ENCODE measurements at regions not wholly inside any gene's neighbourhood (a gene's known extent, or its start where the extent isn't known, plus 50 kb on each side); places are given as distances from the start of the nearest gene placed in this dataset.

DNA sequence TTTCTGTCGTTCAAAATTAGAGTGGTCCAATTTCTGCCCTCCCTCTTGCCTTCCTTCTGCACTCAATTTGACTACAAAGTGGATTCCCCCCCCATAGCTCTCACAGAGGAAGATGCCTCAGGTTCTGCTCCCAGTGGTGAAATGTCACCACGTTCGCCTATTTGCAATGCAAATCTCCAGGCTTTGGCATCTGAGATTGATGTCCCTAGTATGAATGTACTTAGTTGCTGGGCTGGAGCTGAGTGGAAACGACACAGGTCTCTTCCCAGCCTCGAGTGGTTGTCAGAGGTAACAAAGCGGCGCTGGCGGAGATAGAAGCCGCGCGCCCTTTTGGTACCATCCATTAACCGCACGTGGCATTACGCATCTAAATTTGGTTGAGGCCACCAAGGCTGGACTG lies 860.1 kb downstream of the MCTP2 start:
- no peak for DNase-seq

DNA sequence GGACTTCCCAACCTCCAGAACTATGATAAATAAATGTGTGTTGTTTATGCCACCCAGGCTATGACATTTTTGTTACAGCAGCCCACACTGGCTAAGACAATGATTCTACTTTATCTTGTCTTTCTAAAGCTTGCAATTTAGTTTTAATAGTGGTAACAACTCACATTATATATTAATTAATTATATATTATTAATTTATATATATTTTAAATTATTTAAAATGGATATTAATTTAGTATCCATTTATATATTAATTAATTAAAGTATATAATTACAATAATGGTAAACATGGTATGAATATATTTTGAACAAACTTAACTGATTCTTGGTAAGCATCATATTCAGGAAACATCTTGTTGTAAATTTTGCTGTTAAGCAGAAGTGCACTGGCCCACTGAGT lies 863.9 kb downstream of the MCTP2 start:
- no peak for DNase-seq

DNA sequence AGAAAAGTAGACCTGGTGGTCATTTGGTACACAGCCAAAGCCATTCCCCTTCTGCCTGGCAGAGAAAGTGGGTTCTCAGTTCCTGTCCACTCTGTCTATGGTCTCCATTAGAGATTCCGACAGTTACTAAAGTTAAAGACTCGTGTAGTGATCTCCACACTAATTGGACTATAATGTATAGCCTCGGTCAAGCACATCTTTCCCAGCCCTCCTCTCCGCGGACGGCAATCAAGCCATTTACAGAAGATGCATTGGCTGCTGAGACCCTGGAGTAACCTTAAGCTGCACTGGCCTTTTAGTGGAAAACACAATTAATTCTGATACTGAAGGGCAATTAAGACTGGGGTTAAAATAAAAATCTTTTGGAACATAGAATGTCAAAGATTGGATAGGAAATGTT lies 865.3 kb downstream of the MCTP2 start:
- DNase-seq, result no peak

DNA sequence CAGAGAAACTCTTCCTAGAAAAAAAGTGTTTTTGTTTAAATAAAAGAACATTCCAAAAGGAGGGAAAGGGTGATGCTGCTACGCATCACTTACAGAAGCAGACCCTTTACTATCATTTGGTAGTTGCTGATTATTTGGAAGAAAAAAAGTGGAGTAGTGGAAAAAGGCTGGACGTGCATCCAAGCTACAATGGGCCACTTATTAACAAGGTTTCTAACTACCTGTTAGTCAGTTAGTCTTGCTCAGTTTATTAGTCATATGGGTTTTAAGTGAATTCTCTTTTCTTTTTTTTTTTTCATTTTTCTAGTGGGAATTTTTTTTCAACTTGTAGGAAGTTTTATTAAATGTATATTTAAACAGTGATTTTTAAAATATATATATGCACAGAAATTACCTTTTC lies 866.0 kb downstream of the MCTP2 start:
- DNase-seq, result no peak

DNA sequence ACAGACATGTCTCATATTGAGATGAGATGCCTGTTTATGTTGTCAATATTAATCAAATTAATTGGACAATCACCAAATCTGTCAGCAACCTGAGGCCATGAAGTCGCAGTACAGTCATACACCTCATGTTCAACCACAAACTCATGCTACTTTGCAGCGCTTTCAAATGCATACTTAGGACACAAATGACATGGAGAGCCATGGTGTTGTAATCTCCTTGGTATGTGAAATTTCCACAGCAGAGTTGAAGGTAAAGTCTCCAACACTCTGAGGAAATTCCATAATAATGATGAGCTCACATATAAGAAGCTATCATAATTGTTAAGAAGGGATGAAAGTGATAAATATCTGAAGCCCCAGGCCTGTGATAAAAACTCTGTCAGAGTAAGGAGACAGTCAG lies 873.9 kb downstream of the MCTP2 start:
- DNase-seq, result no peak

DNA sequence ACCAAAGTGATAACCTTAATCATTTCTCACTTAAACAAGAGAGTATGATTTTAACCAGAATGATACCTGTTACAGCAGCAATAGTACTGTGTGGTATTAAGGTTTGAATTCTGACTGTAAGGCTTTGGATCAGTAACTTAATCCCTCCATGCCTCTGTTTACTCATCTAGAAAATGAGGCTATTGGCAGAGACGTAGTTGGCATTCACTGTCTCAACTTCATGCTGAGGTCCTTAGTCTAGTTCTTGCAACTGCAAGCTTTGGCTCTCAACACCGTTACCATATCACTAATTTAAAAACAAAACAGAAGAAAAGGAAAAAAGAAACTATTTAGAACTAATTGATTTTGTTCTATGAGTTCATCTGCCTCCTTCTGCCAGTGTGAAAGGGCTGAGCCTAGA lies 875.4 kb downstream of the MCTP2 start:
- no peak for DNase-seq

DNA sequence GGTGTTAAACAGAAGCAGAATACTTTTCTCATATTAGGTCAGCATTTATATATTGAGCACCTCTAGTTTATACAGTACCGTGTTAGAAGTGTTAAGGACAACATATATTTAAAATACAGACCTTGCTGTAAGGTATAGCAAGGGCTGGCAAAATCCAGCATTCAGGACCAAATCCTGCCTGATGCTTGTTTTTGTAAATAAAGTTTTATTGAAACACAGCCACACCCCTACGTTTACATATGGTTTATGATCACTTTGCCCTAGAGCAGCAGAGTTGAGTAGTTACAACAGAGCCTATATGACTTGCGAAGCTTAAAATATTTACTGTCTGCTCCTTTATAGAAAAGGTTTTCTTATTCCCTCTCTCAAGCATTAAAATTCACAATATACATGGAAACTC lies 877.3 kb downstream of the MCTP2 start:
- no peak for DNase-seq

DNA sequence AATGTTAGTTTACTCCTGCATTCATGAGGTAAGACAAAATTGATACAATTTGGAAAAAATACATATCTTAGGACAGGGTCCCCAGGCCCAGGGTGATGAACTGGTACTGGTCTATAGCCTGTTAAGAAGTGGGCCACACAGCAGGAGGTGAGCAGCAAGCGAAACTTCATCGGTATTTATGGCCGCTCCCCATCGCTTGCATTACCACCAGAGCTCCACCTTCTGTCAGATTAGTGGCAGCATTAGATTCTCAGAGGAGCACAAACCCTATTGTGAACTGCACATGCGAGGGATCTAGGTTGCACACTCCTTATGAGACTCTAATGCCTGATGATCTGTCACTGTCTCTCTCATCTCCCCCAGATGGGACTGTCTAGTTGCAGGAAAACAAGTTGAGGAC lies 880.6 kb downstream of the MCTP2 start:
- DNase-seq, result no peak

DNA sequence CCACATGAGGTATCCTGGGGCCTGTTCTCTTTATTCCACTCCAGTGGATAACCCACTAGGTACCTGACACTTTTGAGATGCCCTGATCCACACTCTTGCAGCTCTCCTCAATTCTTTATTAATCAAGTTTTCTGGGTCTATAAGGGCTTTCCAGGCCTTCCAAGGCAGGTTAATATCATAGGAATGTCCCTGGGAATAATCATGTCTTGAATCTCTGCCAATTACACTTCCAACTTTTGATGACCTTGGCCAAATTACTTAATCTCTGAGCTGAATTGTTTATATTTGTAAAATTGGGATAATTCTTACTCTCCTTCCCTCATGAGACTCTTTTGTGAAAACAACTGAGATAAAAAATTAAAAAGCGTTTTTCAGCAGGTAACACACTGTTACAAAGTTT lies 881.7 kb downstream of the MCTP2 start:
- no peak for DNase-seq

DNA sequence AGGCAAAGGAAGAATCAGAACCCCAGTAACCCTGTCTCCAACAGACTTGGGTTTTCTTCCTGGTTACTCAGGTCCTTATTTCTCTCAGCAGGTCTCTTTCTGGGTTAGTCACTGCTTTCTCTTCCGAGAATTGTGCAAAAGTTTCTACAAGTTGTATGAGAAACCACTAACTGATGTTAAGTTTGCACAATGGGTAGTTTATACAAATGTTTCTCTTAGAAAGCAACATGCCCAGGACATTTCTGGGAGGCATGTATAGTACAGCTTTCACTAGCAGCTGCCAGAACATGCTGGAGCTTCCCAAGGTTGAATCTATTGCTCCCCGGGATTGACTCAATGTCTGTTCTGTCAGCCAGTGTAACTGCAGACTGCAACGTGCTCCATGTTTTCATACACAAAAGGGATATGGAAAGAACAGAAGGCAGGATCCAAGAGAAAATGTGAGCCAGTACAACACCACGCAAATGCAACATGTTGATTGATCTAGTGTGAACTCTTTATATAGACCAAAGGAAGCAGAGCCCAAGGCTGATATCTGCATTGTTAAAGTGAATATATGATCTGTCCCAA lies 887.8 kb downstream of the MCTP2 start:
- no peak for DNase-seq

DNA sequence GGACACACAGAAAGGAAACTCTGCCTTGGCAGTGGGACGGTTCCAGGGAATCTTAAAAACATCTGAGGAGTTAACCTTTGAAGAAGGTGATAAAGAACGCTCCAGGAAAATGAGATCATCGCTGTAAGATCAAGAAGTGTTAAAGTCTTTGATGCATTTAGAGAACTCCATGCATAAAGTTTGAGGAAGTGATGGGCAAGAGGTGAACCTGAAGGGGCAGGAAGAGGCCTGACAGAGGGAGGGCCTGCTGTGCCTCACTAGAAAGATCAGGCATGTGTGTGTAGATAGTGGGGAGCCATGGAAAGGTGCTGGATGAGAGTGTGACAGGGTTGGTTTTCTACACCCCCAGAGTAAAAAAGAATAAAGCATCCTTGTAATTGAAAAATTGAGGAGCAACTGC lies 889.2 kb downstream of the MCTP2 start:
- DNase-seq, result no peak

DNA sequence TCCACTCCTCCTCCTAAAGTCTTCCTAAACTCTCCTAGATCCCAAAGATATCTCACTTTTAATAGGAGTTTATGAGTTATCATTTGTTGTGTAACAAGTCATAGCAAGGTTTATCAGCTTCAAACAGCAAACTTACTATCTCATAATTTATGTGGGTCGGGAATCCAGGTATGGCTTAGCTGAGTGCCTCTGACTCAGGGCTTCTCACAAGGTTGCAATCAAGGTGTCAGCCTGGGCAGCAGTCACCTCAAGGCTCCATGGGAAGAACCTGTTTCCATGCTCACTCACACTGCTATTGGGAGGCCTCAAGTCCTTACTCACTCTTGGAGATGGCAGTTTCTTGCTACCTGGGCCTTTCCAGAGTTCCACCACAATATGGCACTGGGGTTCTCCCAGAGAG lies 889.8 kb downstream of the MCTP2 start:
- DNase-seq, result no peak

DNA sequence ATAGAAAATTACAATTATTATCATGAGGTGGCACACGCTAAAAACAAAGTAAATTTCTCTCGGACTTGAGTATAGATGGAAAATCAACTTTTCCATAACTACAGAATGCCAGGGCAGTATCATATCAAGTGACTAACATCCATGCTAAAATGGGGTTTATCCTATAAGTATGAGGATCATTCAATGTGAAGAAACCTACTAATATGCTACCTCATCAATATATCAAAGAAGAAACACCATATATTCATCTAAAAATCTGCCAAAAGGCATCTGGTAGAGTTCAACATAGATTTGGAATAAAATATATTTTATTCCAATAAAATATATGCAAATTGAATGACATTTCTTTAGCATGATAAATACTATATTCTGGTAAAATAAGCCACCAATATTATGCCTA lies 894.4 kb downstream of the MCTP2 start:
- no peak for DNase-seq

DNA sequence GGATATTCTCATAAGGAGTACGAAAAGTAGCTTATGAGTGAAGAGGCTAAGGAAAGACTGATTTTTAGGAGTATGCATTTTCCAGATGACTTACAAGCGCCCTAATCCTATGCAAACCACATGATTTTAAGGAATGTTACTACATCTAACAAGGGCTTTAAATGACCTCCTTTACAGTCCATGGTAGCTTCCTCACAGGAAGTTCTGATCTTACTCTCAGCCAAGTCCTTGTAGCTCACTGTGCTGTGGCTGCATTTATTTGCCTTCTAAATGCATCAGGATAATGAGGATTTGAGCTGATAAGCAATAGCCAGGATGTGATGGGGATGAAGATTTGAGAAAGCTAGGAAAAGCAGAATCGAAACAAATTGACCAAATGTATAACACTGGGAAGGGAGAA lies 896.0 kb downstream of the MCTP2 start:
- DNase-seq, result no peak

DNA sequence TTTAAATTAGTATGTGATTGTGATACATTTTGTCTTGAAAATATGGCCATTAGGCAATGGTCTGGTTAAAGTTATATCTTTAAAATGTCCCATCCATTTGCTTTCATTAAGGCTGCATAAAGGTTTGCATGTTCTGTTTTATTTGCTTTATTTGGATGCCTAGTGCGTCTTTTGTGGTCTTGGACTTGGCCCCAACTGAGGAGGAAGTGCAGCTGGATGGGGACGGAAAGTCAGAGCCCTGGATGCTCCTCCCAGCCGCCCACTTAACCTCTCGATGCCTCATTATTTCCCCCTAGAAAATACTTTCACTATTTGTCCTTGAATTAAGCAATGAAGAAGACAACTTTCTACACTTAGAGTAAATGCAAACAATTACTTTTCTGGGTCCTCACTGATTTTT lies 898.2 kb downstream of the MCTP2 start:
- DNase-seq, result peak in 2 of 4 experiments; percentile 2 to 10

DNA sequence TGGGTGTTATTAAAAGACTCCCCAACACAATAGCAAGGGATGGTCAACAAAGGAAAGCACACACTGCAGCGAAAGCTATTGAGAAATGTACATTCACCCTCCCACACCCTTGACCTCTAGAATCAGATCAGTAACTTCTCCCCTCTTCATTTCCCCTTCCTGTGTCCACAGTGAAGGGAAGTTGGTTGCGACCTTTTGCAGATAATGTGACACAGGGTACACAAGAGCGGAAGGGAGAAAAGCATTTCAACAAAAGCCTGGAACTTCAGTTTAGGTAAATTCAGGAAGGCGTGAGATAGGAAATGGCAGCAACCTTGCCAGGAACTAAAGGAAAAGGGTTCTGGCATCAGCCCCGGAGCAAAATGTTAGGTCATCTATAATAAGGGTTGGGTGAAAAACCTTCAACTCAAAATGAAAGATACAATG lies 899.8 kb downstream of the MCTP2 start:
- peak in 1 of 4 experiments; percentile 5 for DNase-seq

DNA sequence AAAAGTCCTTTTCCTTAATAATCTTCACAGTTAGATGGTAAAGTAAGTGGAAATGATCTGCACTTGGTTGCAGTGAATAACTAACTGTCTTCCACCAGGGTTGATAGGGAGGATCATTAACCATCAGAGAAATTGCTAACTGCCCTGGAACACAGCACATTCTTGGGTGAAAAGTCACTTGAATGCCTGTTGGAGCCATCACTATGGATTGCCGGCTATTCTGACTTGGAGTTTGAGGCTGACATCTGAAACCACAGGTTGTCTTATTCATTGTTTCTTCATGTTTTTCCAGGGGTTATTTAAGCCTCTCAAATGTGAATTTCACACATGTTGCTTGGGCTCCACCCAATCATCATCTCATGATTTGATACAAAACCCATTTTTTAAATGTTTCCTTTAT lies 901.4 kb downstream of the MCTP2 start:
- DNase-seq, result no peak

DNA sequence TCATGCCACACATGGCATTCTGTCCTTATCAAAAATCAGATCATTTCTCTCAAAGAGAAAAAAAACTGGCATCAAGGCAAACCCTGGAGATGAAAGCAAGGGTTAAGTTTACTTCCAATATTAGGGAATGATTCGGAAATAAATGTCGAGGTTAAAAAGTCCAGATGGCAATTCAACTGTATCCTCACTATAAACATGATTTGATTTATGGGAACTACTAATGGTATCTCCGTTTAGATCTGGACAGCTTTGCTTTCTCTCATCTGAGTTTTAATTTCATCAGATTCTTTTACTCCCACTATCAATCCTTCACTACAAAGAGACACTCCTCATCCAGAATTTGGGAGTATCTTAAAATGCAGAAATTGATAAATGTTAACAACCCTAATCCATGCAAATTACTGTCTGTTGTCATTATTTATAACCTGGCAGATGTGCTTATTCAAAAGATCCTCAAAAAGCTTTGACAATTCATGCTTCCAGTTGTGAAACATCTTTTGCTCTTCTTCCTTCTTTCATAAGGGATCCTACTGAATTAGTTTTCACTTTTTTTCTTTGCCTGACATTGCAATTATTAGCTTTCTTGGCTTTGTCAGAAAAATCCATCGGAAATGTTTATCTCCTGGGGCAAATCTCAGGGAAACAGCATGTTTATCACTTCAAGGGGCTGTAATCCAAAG lies 903.2 kb downstream of the MCTP2 start:
- DNase-seq, result no peak

DNA sequence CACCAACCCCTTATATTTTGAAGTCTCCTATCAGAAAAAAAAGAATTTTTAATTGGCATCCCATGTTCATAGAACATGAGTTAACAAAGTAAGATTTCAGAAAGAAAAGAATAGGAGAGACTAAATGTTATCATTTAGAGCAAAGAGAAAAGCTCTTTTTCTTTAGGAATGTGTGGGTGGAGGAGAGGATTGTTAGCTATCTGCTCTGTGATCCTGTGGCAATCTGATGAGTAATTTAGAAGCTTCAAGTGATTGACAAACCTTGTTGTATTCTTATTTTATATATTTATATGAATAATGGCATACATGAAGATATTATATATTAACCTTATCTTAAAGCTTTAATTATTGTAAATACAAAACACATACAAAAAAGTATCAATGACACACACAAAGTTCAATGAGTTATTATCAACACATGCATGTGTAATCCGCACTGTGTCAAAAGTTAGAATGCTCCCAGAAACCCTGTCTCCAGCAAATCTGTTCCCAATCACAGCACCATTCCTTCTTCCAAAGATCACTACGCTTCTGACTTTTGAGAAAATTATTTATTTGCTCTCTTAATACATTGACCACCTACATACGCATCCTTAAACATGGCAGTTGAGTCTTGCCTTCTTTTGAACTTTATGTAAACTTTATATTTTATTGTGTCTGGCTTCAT lies 907.4 kb downstream of the MCTP2 start:
- DNase-seq, result no peak

DNA sequence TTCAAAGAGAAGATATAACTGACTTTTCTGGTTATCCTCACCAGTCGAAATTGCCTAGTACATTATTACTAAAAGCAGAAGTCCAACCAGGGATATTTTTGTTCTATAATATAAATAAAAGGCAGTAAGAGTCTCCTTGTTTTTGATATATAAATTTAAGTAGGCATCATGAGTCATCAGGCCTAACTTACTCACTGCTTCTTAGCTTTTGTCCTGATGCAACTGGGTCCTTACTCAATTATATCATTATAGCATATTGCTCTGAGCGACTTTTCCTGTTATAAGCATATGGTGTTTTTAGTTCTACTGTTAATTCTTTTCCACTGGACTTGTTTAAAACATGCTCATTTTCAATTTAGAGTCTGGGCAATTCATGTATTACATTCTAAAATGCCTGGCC lies 910.1 kb downstream of the MCTP2 start:
- no peak for DNase-seq

DNA sequence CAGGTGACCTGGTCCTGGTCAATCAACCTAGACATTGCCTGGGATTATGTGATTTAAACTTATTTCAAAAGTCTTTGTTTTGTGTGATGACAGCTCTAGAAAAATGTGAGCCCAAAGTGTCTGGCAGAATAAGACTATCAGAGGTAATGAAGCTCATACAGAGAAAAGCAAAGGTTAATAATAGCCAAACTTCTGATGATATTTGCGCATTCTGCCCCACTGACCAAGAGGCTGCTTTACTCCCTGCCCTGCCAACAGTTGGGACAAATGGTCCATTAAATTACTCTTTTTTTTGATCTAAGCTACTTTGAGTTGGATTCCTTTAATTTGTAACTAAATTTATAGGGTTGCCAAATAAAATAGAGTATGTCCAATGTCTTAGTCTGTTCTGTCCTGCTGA lies 911.2 kb downstream of the MCTP2 start:
- DNase-seq, result no peak

DNA sequence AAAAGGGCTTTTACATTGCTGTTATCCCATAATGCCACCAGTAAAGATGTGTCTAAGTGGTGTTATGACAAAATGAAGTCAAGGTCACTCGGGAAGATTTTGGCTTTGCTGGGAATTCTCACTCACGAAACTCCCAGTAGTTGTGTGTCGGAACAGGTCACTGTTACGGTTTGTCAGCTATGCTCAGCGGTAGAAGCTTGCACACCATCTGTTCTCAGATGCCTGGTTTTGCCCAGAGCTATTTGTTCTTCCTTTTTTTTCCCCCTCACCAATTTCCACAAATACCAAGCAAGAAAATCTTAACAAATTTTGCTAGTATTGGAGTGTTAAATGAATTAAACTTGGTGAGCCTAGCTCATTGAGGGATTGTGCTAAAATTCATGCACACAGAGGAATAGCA lies 915.1 kb downstream of the MCTP2 start:
- no peak for DNase-seq

DNA sequence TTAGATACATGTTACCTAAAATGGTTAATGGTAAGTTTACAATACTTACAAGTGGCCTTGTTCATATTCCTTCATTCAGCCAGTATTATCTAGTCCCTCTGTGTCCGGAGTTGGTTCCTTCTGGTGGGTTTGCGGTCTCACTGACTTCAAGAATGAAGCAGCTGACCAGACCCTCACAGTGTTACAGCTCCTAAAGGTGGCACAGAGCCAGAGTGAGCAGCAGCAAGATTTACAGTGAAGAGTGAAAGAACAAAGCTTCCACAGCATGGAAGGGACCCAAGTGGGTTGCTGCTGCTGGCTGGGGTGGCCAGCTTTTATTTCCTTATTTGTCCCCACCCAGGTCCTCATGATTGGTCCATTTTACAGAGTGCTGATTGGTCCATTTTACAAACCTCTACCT lies 916.8 kb downstream of the MCTP2 start:
- DNase-seq, result no peak

DNA sequence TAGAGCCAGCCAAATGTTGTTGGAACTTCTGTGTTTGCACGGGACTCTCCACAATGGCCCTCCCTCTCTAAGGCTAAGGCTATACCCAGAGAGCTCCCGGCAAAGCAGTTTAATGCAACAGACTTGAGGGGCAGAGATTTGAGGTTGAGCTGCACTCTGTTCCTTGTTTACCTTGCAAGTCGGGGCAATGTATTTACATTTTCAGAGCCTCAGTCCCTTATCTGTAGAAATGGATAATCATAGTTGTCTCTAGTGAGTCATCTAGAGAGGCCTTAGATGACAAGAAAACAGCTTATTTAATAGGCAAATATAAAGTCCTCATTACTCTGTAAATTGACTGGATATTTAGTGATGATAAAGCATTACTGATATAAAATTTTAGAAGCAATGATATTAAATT lies 917.7 kb downstream of the MCTP2 start:
- DNase-seq, result no peak

DNA sequence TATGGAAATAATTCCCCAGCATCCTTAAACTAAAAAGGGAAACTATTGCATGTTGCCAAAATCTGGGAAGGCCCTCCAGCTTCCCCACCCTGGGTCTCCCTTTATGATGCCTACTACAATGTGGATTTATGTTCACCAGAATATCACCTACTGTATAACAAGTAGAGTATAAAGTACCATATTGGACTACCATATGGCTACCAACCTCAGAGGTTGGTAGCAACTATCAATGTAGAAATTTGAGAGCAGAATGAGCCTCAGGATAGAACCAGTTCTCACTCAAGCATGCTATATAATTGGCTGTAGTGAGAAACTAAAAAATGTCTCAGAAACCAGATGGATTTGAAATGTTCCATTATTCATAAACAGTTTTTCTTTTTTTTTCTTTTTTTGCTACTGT lies 918.4 kb downstream of the MCTP2 start:
- DNase-seq, result no peak
